GM12864 (cell line): ENCODE measurements at regions not wholly inside any gene's neighbourhood (a gene's known extent, or its start where the extent isn't known, plus 50 kb on each side); places are given as distances from the start of the nearest gene placed in this dataset.

Experiments
- DNase-seq: peaks from one replicate; pipeline ENCODE4 v3.0.0-alpha.2; 2011; ENCODE audit warnings: low read depth
- H3K4me3 ChIP-seq: 2 replicates; pipeline ENCODE4 v1.5.1; 2011; ENCODE audit warnings: mild to moderate bottlenecking, low read depth, low read length, control low read depth
- CTCF ChIP-seq: IDR thresholded peaks from 2 replicates; pipeline ENCODE4 v1.5.1; 2011; ENCODE audit warnings: low read depth, mild to moderate bottlenecking, moderate library complexity, low read length, control low read depth, inconsistent platforms; ENCODE audit errors: missing control alignments

- TF ChIP-seq CTCF, result no peak
- no peak overlapping the region for H3K4me3 ChIP-seq
- DNase-seq, result no peak
These were observed 175.7 kb upstream of the ARL4C start for GRCh38 chr2:234672498-234673150.

GRCh38 chr2:234671716-234672115, 174.8 kb upstream of the ARL4C start:
- no peak overlapping the region for H3K4me3 ChIP-seq
- no peak for TF ChIP-seq CTCF
- no peak for DNase-seq

GRCh38 chr2:234671231-234671630, 174.3 kb upstream of the ARL4C start:
- TF ChIP-seq CTCF, result no peak
- H3K4me3 ChIP-seq, result no peak overlapping the region
- no peak for DNase-seq

GRCh38 chr2:234670806-234671205, 173.9 kb upstream of the ARL4C start:
- no peak overlapping the region for H3K4me3 ChIP-seq
- TF ChIP-seq CTCF, result no peak

GRCh38 chr2:234670052-234670451, 173.2 kb upstream of the ARL4C start:
- H3K4me3 ChIP-seq, result no peak overlapping the region
- DNase-seq, result no peak
- TF ChIP-seq CTCF, result no peak

More at GRCh38 chr2:234670806-234671205, 173.9 kb upstream of the ARL4C start:
- DNase-seq, result no peak

- peak; percentile 24 for TF ChIP-seq CTCF
- DNase-seq, result no peak
- no peak overlapping the region for H3K4me3 ChIP-seq
These were observed 172.7 kb upstream of the ARL4C start for GRCh38 chr2:234669621-234670020.

- no peak for DNase-seq
- TF ChIP-seq CTCF, result no peak
- no peak overlapping the region for H3K4me3 ChIP-seq
These were observed 172.1 kb upstream of the ARL4C start for GRCh38 chr2:234669001-234669400.
